GM12891 (cell line): ENCODE measurements at regions not wholly inside any gene's neighbourhood (a gene's known extent, or its start where the extent isn't known, plus 50 kb on each side); places are given as distances from the start of the nearest gene placed in this dataset.

ENCODE experiments used
- PAX5 ChIP-seq: IDR thresholded peaks from 2 replicates; pipeline ENCODE4 v1.6.1; 2011; ENCODE audit warnings: low read length, moderate library complexity, mild to moderate bottlenecking; ENCODE audit not compliant: insufficient read depth, severe bottlenecking
- POLR2A ChIP-seq: IDR thresholded peaks from 2 replicates; pipeline ENCODE4 v1.6.1; 2011; ENCODE audit warnings: low read depth, low read length, control low read depth
- POLR2AphosphoS5 ChIP-seq: IDR thresholded peaks from 2 replicates; pipeline ENCODE4 v1.6.1; 2011; ENCODE audit warnings: low read depth, low read length, control low read depth
- TAF1 ChIP-seq: IDR thresholded peaks from 2 replicates; pipeline ENCODE4 v1.6.1; 2011; ENCODE audit warnings: low read depth, low read length, control low read depth

DNA sequence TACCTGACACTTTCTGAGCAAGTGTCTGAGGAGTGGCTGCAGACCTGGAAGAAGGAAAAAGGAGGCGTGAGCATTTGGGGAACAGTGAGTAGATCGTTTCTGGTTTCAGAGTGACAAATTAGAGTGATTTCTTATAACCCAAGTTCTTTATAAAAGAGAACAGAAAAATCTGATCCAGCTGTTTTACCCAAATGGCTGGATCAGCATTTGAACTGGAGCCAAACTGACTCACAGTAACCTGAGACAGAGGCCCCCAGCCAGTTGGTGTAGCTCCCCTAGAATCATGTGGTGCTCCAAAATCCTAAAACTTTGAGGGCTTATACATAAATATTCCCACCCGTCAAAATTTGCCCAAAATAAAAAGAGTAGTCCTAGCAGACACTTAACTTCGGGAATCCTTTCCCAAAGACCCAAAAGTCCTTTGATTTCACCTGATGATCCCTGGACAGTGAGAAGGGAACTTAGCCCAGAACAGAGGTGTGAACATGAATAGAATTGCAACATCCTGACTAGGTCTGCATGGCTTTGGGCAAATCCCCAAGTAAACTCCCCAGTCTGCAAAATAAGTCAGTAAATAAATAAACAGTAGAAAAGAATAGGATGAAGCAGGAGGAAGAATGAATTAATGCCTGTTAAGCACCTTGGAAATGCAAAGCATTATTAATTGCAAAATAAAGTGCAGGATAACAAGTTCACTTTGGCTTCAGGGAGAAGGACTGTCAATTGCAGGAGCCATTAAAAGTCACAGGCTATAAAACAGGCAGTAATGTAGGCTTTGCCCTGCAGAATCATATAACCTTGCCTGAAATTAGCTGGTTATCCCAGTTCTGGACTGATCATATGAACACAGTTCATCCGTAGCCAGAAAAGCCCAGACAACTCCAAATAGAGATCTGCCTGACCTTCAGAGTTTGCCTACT is 262.0 kb upstream of the JARID2 start:
- TF ChIP-seq POLR2AphosphoS5 (no peak), PAX5 (no peak), POLR2A (no peak), TAF1 (no peak)
